AG04450 (cell line): ENCODE measurements at regions not wholly inside any gene's neighbourhood (a gene's known extent, or its start where the extent isn't known, plus 50 kb on each side); places are given as distances from the start of the nearest gene placed in this dataset.
"Not testable (repeated sequence)": the region's sequence is repeated elsewhere in the genome, so short reads cannot be mapped to it uniquely, and the experiment has no call there.

ENCODE experiments used
- CTCF ChIA-PET: fragments of 300-600, 350-600 bp; formaldehyde crosslinking; extraction: SDS; loops from one replicate; lab custom pipeline; 2022; ENCODE audit warnings: antibody characterized with exemption, inconsistent platforms; lab: Charles Lee
- POLR2A ChIA-PET: fragments of 350-600 bp; formaldehyde crosslinking; extraction: SDS; loops from one replicate; lab custom pipeline; 2021; ENCODE audit warnings: antibody characterized with exemption, inconsistent platforms; lab: Yijun Ruan, JAX
- DNase-seq: peaks from one replicate; pipeline ENCODE4 v3.0.0-alpha.2; 2011; ENCODE audit warnings: low read depth, low spot score
- H3K27ac ChIP-seq: one replicate; pipeline ENCODE4 v1.5.1; 2012; ENCODE audit warnings: low read depth, low read length, control low read depth
- H3K27me3 ChIP-seq: one replicate; pipeline ENCODE4 v1.6.0; 2012; ENCODE audit warnings: low read length; ENCODE audit not compliant: control insufficient read depth, insufficient read depth
- H3K4me3 ChIP-seq: 2 replicates; pipeline ENCODE4 v1.5.1; 2011; ENCODE audit warnings: mild to moderate bottlenecking, low read depth, low read length, control low read depth
- H3K9me3 ChIP-seq: 2 replicates; pipeline ENCODE4 v1.5.1; 2012; ENCODE audit warnings: low read length; ENCODE audit not compliant: control insufficient read depth, insufficient read depth
- TF ChIP-seq, protein P1 (sequence below): IDR thresholded peaks from 2 replicates; pipeline ENCODE4 v1.5.1; 2011; ENCODE audit warnings: low read depth, low read length, control low read depth, inconsistent platforms

DNA sequence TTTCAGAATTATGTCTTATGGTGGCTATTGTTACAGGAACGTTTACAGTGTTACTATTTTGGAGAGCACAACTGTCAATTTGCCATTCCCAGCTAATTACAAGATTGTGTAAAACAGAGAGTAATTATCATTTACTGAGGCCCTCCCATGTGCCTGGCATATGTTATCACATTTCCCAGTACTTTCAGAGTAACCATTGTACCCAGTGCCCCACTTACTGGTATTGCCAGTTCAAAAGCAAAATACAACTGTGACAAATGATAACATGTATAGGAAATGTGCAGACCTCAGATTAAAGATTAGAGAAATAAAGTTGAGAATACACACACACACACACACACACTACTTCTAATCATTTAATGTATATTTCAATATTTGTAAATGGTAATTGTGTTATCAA, 572.5 kb downstream of the POM121L12 start:
- POLR2A ChIA-PET = no interaction called here
- no peak for DNase-seq
- H3K9me3 ChIP-seq = peaks cover 12% of the 10 kb centered on the region
- CTCF ChIA-PET = no interaction called here
- no peaks in the 10 kb centered on the region for H3K27me3 ChIP-seq
- H3K4me3 ChIP-seq = no peak overlapping the region
- TF ChIP-seq, protein P1, sequence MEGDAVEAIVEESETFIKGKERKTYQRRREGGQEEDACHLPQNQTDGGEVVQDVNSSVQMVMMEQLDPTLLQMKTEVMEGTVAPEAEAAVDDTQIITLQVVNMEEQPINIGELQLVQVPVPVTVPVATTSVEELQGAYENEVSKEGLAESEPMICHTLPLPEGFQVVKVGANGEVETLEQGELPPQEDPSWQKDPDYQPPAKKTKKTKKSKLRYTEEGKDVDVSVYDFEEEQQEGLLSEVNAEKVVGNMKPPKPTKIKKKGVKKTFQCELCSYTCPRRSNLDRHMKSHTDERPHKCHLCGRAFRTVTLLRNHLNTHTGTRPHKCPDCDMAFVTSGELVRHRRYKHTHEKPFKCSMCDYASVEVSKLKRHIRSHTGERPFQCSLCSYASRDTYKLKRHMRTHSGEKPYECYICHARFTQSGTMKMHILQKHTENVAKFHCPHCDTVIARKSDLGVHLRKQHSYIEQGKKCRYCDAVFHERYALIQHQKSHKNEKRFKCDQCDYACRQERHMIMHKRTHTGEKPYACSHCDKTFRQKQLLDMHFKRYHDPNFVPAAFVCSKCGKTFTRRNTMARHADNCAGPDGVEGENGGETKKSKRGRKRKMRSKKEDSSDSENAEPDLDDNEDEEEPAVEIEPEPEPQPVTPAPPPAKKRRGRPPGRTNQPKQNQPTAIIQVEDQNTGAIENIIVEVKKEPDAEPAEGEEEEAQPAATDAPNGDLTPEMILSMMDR = no peak
- no peak overlapping the region for H3K27ac ChIP-seq

- Histone ChIP-seq H3K4me3 (no peak overlapping the region), H3K9me3 (peaks cover 4% of the 10 kb centered on the region; the same call in 1 of the 2 replicates), H3K27me3 (no peaks in the 10 kb centered on the region), H3K27ac (no peak overlapping the region)
- CTCF ChIA-PET = no interaction called here
- POLR2A ChIA-PET = no interaction called here
- DNase-seq = no peak
- TF ChIP-seq, protein P1 = no peak
These were observed 573.8 kb downstream of the POM121L12 start for GRCh38 chr7:53609185-53609584.

GRCh38 chr7:53611043-53611442, 575.6 kb downstream of the POM121L12 start:
- no peak for DNase-seq
- TF ChIP-seq, protein P1 = no peak
- H3K27ac ChIP-seq = no peak overlapping the region
- no peaks in the 10 kb centered on the region for H3K27me3 ChIP-seq
- ChIA-PET CTCF (no interaction called here), POLR2A (no interaction called here)
- H3K9me3 ChIP-seq = peaks cover 8% of the 10 kb centered on the region
- H3K4me3 ChIP-seq = no peak overlapping the region

DNA sequence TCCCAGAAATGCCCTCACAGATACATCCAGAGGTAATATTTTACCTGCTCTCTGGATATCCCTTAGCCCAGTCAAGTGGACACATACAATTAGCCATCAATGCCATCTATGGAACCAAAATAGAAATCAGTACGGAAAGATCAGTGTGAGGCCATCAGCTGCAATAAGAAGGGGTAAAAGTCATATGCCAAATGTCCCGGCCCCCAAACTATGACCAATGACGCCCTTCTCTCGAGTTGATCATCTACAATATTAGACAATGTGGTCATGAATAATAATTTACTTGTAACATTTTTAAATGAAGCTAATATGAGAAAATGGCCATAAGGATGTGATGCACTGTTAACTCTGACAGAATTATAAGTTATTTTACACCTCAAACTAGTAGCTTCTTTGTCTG, 588.9 kb downstream of the POM121L12 start:
- H3K27me3 ChIP-seq = no peaks in the 10 kb centered on the region
- H3K4me3 ChIP-seq = no peak overlapping the region
- H3K9me3 ChIP-seq = peaks cover 7% of the 10 kb centered on the region; the same call in 1 of the 2 replicates
- CTCF ChIA-PET = no interaction called here
- TF ChIP-seq, protein P1 = no peak
- POLR2A ChIA-PET = no interaction called here
- no peak overlapping the region for H3K27ac ChIP-seq
- DNase-seq = no peak

- ChIA-PET CTCF (no interaction called here), POLR2A (no interaction called here)
- DNase-seq = no peak
- Histone ChIP-seq H3K27ac (no peak overlapping the region), H3K9me3 (peaks cover 15% of the 10 kb centered on the region), H3K4me3 (no peak overlapping the region), H3K27me3 (no peaks in the 10 kb centered on the region)
- TF ChIP-seq, protein P1 = no peak
These were observed 593.3 kb downstream of the POM121L12 start for GRCh38 chr7:53628775-53629174.

- DNase-seq, POLR2A ChIA-PET, H3K4me3 ChIP-seq, CTCF ChIA-PET, H3K27ac ChIP-seq, H3K27me3 ChIP-seq: not testable (repeated sequence)
- peaks cover 19% of the 10 kb centered on the region for H3K9me3 ChIP-seq
These were observed 599.8 kb downstream of the POM121L12 start for GRCh38 chr7:53635251-53635650.
